Liver (tissue), 3 donors: ENCODE measurements at regions not wholly inside any gene's neighbourhood (a gene's known extent, or its start where the extent isn't known, plus 50 kb on each side); places are given as distances from the start of the nearest gene placed in this dataset.

Experiments used
- GABPA ChIP-seq, 2 donors: IDR thresholded peaks in 1 of 2; conservative IDR thresholded peaks in 1 of 2; 2 replicates each; pipeline ENCODE4 v1.6.1; 2016; ENCODE audit warnings: antibody characterized with exemption in 2 of 2, mild to moderate bottlenecking in 1 of 2, moderate library complexity in 1 of 2
- HNF4A ChIP-seq, 2 donors: conservative IDR thresholded peaks; 2 replicates each; pipeline ENCODE4 v1.6.1; 2016; ENCODE audit warnings: antibody characterized with exemption in 2 of 2, mild to moderate bottlenecking in 2 of 2
- JUND ChIP-seq, 2 donors: IDR thresholded peaks; 2 replicates each; pipeline ENCODE4 v1.6.1; 2016; ENCODE audit warnings: antibody characterized with exemption in 2 of 2
- TAF1 ChIP-seq: conservative IDR thresholded peaks from 2 replicates; pipeline ENCODE4 v1.6.1; 2016; ENCODE audit warnings: antibody characterized with exemption, mild to moderate bottlenecking
- YY1 ChIP-seq: IDR thresholded peaks from 2 replicates; pipeline ENCODE4 v1.6.1; 2016; ENCODE audit warnings: antibody characterized with exemption, mild to moderate bottlenecking
- TF ChIP-seq, protein P1 (sequence below): fragments of 150-350 bp; IDR thresholded peaks from 2 replicates; pipeline ENCODE4 v1.5.1; 2017; ENCODE audit warnings: improper control_type of control experiment, low read depth, low read length; ENCODE audit not compliant: missing input control
- TF ChIP-seq, protein P2 (sequence below): IDR thresholded peaks from 2 replicates; pipeline ENCODE4 v1.6.1; 2016; ENCODE audit warnings: antibody characterized with exemption, mild to moderate bottlenecking
- donor health status: healthy.
- donor health status: healthy.

DNA sequence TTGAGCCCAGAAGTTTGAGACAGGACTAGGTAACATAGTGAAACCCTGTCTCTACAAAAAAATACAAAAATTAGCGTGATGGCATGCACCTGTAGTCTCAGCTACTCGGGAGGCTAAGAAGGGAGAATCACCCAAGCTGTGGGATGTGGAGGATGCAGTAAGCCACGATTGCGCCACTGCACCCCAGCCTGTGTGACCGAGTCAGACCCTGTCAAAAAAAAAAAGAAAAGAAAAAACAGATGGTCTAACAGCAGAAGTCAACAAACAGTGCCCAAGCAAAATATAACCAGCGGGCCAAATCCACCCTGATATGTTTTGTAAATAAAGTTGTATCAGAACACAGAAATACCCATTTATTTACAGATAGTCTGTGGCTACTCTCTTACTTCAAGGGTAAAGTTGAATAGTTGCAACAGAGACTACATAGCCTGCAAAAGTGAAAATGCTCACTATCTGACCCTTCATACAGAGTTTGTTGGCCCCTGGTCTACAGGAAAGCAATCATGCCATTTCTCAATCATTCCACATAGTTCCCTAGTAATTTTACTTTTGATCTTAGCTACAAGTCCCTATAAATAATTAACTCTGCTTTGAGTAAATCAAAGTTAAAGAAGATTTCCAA, 383.7 kb downstream of the TLE1 start:
- TF ChIP-seq, protein P1, sequence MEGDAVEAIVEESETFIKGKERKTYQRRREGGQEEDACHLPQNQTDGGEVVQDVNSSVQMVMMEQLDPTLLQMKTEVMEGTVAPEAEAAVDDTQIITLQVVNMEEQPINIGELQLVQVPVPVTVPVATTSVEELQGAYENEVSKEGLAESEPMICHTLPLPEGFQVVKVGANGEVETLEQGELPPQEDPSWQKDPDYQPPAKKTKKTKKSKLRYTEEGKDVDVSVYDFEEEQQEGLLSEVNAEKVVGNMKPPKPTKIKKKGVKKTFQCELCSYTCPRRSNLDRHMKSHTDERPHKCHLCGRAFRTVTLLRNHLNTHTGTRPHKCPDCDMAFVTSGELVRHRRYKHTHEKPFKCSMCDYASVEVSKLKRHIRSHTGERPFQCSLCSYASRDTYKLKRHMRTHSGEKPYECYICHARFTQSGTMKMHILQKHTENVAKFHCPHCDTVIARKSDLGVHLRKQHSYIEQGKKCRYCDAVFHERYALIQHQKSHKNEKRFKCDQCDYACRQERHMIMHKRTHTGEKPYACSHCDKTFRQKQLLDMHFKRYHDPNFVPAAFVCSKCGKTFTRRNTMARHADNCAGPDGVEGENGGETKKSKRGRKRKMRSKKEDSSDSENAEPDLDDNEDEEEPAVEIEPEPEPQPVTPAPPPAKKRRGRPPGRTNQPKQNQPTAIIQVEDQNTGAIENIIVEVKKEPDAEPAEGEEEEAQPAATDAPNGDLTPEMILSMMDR: no peak
- TF ChIP-seq YY1: peak; percentile 66
- TF ChIP-seq, protein P2, sequence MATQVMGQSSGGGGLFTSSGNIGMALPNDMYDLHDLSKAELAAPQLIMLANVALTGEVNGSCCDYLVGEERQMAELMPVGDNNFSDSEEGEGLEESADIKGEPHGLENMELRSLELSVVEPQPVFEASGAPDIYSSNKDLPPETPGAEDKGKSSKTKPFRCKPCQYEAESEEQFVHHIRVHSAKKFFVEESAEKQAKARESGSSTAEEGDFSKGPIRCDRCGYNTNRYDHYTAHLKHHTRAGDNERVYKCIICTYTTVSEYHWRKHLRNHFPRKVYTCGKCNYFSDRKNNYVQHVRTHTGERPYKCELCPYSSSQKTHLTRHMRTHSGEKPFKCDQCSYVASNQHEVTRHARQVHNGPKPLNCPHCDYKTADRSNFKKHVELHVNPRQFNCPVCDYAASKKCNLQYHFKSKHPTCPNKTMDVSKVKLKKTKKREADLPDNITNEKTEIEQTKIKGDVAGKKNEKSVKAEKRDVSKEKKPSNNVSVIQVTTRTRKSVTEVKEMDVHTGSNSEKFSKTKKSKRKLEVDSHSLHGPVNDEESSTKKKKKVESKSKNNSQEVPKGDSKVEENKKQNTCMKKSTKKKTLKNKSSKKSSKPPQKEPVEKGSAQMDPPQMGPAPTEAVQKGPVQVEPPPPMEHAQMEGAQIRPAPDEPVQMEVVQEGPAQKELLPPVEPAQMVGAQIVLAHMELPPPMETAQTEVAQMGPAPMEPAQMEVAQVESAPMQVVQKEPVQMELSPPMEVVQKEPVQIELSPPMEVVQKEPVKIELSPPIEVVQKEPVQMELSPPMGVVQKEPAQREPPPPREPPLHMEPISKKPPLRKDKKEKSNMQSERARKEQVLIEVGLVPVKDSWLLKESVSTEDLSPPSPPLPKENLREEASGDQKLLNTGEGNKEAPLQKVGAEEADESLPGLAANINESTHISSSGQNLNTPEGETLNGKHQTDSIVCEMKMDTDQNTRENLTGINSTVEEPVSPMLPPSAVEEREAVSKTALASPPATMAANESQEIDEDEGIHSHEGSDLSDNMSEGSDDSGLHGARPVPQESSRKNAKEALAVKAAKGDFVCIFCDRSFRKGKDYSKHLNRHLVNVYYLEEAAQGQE: peak; percentile 85
- peak; percentile 95 to 96 for TF ChIP-seq HNF4A (conservative IDR thresholded peaks at IDR 0.05)
- TF ChIP-seq JUND (IDR thresholded peaks at IDR 0.05): peak; percentile 87
- peak in 1 of 2 donors; percentile 62 for TF ChIP-seq GABPA (IDR thresholded peaks at IDR 0.05 in 1 of 2, conservative IDR thresholded peaks at IDR 0.05 in 1 of 2)
- TF ChIP-seq TAF1: peak; percentile 36
